Caco-2 (cell line): ENCODE measurements at regions not wholly inside any gene's neighbourhood (a gene's known extent, or its start where the extent isn't known, plus 50 kb on each side); places are given as distances from the start of the nearest gene placed in this dataset.
A peak's percentile ranks its signal among the peaks of the same experiment; 100 is the strongest.

Source experiments
- BruUV-seq: library from RNA; stranded (reverse); fragments of 400-500 nt; replicated peaks from 2 replicates; lab custom pipeline; 2021; lab: Mats Ljungman, UMichigan
- CTCF ChIA-PET: fragments of 300-600 bp; sonication (Branson Sonifier 250); formaldehyde crosslinking; loops from one replicate; lab custom pipeline; 2022; ENCODE audit warnings: antibody characterized with exemption; lab: Charles Lee
- POLR2A ChIA-PET: fragments of 300-600 bp; sonication (Branson Sonifier 250); formaldehyde crosslinking; loops from one replicate; lab custom pipeline; 2022; ENCODE audit warnings: antibody characterized with exemption; lab: Charles Lee
- DNase-seq, 2 experiments: peaks; one replicate each; pipeline versions ENCODE4 v3.0.0 to v3.0.0-alpha.2; 2020 to 2022
- H3K27me3 ChIP-seq: replicated peaks from 2 replicates; pipeline ENCODE4 v1.6.0; 2011; ENCODE audit warnings: low read length; ENCODE audit not compliant: control insufficient read depth, insufficient read depth
- H3K36me3 ChIP-seq: 2 replicates; pipeline ENCODE4 v1.5.1; 2011; ENCODE audit warnings: low read length; ENCODE audit not compliant: control insufficient read depth, insufficient read depth
- H3K4me1 ChIP-seq: fragments of 250-450 bp; sonication (Bioruptor Pico); 2 replicates; pipeline ENCODE4 v1.5.1; 2020; ENCODE audit warnings: mild to moderate bottlenecking
- H3K4me3 ChIP-seq: 2 replicates; pipeline ENCODE4 v1.5.1; 2011; ENCODE audit warnings: low read depth, mild to moderate bottlenecking, control low read depth, low read length
- H3K9me3 ChIP-seq: fragments of 250-450 bp; sonication (Bioruptor Pico); 2 replicates; pipeline ENCODE4 v1.5.1; 2020; ENCODE audit warnings: mild to moderate bottlenecking, moderate library complexity
- H3K27ac Mint-ChIP-seq: one replicate; pipeline ENCODE4 v1.8.0; 2022; ENCODE audit warnings: mixed read lengths; ENCODE audit not compliant: unreplicated experiment
- H3K27me3 Mint-ChIP-seq: one replicate; pipeline ENCODE4 v1.8.0; 2022; ENCODE audit warnings: mixed read lengths; ENCODE audit not compliant: insufficient read depth, unreplicated experiment
- H3K36me3 Mint-ChIP-seq: one replicate; pipeline ENCODE4 v1.8.0; 2022; ENCODE audit warnings: mild to moderate bottlenecking, mixed read lengths; ENCODE audit not compliant: insufficient read depth, unreplicated experiment
- H3K4me1 Mint-ChIP-seq: one replicate; pipeline ENCODE4 v1.8.0; 2022; ENCODE audit warnings: low read depth, mixed read lengths; ENCODE audit not compliant: unreplicated experiment
- H3K4me3 Mint-ChIP-seq: one replicate; pipeline ENCODE4 v1.8.0; 2022; ENCODE audit warnings: mild to moderate bottlenecking, moderate library complexity, mixed read lengths; ENCODE audit not compliant: unreplicated experiment
- H3K9me3 Mint-ChIP-seq: one replicate; pipeline ENCODE4 v1.8.0; 2022; ENCODE audit warnings: mixed read lengths; ENCODE audit not compliant: unreplicated experiment
- intact Hi-C: fragments of 100-400 bp; cut with micrococcal nuclease; formaldehyde crosslinking; loops from one replicate; pipeline ENCODE4 v1.10.0; 2022; ENCODE audit not compliant: unreplicated experiment
- TF ChIP-seq, protein P1 (sequence below), 2 experiments: fragments of 200-600 bp in 1 of 2; IDR thresholded peaks; 1 replicate in 1 of 2; 2 replicates in 1 of 2; pipeline versions ENCODE4 v1.5.1 to v1.8.0; 2011 to 2022; ENCODE audit warnings: antibody characterized with exemption in 1 of 2, control low read depth in 1 of 2, inconsistent platforms in 1 of 2, low read depth in 1 of 2, low read length in 1 of 2, mild to moderate bottlenecking in 1 of 2, moderate library complexity in 1 of 2; ENCODE audit not compliant: insufficient read depth in 1 of 2, severe bottlenecking in 1 of 2, unreplicated experiment in 1 of 2

DNA sequence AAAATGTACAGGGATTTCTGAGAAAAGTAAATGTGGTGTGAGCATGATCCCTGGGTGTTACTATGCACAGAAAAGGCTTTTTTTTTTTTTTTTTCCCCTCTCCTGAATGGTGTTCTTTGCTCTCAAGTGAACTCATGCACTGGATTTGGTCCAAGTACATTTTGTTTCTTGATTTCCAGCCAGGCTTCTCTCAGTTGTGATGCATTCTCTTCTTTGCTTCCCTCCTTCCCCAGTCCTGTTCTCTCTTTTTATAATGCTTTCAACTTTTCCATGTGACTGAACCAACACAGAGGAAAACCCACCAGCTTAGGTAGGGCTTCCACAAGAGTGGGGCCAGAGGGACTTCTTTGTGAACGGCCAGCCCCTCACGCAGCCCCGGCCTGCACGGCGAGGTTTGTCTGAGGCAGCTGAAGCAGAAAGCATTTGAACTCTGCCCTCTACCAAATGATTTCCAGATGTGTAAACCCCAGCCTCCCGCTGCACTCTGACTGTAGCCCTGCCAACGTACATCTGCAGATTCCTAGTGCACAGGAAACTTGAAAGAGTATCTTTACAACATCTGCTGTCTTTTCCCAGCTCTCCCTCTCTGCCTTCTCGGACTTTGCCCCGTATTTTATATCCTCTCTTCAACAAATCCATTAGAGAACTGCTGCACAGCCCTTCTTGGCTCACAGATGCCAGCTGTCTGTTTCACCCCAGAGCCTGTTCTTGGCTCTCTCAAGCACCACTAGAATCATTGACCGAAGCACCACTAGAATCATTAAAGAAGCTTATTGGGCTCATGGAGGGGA, 71.8 kb upstream of the CD180 start:
- H3K27me3 Mint-ChIP-seq: no peaks in the 10 kb centered on the region
- POLR2A ChIA-PET: no interaction called here
- no TSS peak for BruUV-seq
- no peak overlapping the region for H3K27ac Mint-ChIP-seq
- H3K4me3 ChIP-seq: no peak overlapping the region
- H3K27me3 ChIP-seq: no peaks in the 10 kb centered on the region
- DNase-seq: peak; percentile 29 to 53
- no peaks in the 10 kb centered on the region for H3K36me3 ChIP-seq
- peaks cover 33% of the 10 kb centered on the region for H3K4me1 ChIP-seq
- H3K9me3 Mint-ChIP-seq: no peaks in the 10 kb centered on the region
- CTCF ChIA-PET: no interaction called here
- H3K9me3 ChIP-seq: peaks cover 4% of the 10 kb centered on the region; the same call in 1 of the 2 replicates
- intact Hi-C loops: loop anchor here (5.0 kb wide), 1 partner anchor 34 kb away; no protein-coding TSS in a partner anchor
- TF ChIP-seq, protein P1, sequence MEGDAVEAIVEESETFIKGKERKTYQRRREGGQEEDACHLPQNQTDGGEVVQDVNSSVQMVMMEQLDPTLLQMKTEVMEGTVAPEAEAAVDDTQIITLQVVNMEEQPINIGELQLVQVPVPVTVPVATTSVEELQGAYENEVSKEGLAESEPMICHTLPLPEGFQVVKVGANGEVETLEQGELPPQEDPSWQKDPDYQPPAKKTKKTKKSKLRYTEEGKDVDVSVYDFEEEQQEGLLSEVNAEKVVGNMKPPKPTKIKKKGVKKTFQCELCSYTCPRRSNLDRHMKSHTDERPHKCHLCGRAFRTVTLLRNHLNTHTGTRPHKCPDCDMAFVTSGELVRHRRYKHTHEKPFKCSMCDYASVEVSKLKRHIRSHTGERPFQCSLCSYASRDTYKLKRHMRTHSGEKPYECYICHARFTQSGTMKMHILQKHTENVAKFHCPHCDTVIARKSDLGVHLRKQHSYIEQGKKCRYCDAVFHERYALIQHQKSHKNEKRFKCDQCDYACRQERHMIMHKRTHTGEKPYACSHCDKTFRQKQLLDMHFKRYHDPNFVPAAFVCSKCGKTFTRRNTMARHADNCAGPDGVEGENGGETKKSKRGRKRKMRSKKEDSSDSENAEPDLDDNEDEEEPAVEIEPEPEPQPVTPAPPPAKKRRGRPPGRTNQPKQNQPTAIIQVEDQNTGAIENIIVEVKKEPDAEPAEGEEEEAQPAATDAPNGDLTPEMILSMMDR (IDR thresholded peaks at IDR 0.05; ENCODE audit: insufficient read depth in 1 of 2, low read depth in 1 of 2, low read length in 1 of 2, severe bottlenecking in 1 of 2, unreplicated experiment in 1 of 2): no peak
- no peaks in the 10 kb centered on the region for H3K36me3 Mint-ChIP-seq
- H3K4me1 Mint-ChIP-seq: no peaks in the 10 kb centered on the region
- no peak overlapping the region for H3K4me3 Mint-ChIP-seq

- H3K4me1 ChIP-seq: peaks cover 33% of the 10 kb centered on the region
- no peak for DNase-seq
- peaks cover 4% of the 10 kb centered on the region; the same call in 1 of the 2 replicates for H3K9me3 ChIP-seq
- no TSS peak for BruUV-seq
- Mint-ChIP-seq H3K27me3 (no peaks in the 10 kb centered on the region), H3K9me3 (no peaks in the 10 kb centered on the region), H3K27ac (no peak overlapping the region), H3K4me3 (no peak overlapping the region), H3K4me1 (no peaks in the 10 kb centered on the region), H3K36me3 (no peaks in the 10 kb centered on the region)
- TF ChIP-seq, protein P1 (IDR thresholded peaks at IDR 0.05; ENCODE audit: insufficient read depth in 1 of 2, low read depth in 1 of 2, low read length in 1 of 2, severe bottlenecking in 1 of 2, unreplicated experiment in 1 of 2): no peak
- no peaks in the 10 kb centered on the region for H3K27me3 ChIP-seq
- no peak overlapping the region for H3K4me3 ChIP-seq
- H3K36me3 ChIP-seq: no peaks in the 10 kb centered on the region
- POLR2A ChIA-PET: no interaction called here
- CTCF ChIA-PET: no interaction called here
- intact Hi-C loops: loop anchor here (5.0 kb wide), 1 partner anchor 35 kb away; no protein-coding TSS in a partner anchor
Observed at GRCh38 chr5:67267512-67268216, 71.1 kb upstream of the CD180 start.

DNA sequence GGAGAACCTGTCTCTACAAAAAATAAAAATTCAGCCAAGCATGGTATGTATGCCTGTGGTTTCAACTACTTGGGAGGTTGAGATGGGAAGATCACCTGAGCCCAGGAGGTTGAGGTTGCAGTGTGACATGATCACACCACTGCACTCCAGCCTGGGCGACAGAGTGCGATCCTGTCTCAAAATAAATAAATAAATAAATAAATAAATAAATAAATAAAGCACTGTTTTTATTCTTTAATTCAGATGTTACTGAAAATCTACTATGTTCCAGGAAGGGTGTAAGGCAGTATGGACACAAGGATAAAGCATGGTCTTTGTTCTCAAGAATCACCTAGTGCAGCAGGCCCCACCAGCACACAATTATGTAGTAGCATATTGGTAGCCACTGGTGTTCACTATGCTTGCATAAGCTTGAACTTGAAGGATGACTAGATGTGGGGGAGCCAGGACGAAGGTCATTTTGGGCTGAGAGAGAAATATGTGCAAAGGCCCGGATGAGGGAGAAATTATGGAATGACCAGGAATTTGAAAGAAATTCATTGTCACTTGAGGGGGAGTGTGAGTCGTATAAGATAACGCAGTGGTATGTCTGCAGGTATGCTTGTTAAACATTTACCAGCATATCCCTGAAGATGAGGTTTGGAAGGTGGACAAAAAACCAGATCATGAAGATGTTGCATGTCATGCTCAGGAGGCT, 70.2 kb upstream of the CD180 start:
- H3K4me3 Mint-ChIP-seq: no peak overlapping the region
- BruUV-seq: no TSS peak
- H3K4me3 ChIP-seq: no peak overlapping the region
- H3K27me3 Mint-ChIP-seq: no peaks in the 10 kb centered on the region
- ChIA-PET POLR2A (no interaction called here), CTCF (no interaction called here)
- no peaks in the 10 kb centered on the region for H3K36me3 ChIP-seq
- no peaks in the 10 kb centered on the region for H3K9me3 Mint-ChIP-seq
- TF ChIP-seq, protein P1 (IDR thresholded peaks at IDR 0.05; ENCODE audit: insufficient read depth in 1 of 2, low read depth in 1 of 2, low read length in 1 of 2, severe bottlenecking in 1 of 2, unreplicated experiment in 1 of 2): no peak
- intact Hi-C loops: loop anchor here (5.0 kb wide), 1 partner anchor 35 kb away; no protein-coding TSS in a partner anchor
- H3K27me3 ChIP-seq: no peaks in the 10 kb centered on the region
- DNase-seq: peak in 1 of 2 experiments; percentile 8
- H3K27ac Mint-ChIP-seq: no peak overlapping the region
- no peaks in the 10 kb centered on the region for H3K36me3 Mint-ChIP-seq
- H3K4me1 ChIP-seq: peaks cover 33% of the 10 kb centered on the region
- no peaks in the 10 kb centered on the region for H3K4me1 Mint-ChIP-seq
- peaks cover 4% of the 10 kb centered on the region; the same call in 1 of the 2 replicates for H3K9me3 ChIP-seq
